Colonic mucosa (tissue), 4 donors: ENCODE measurements at regions not wholly inside any gene's neighbourhood (a gene's known extent, or its start where the extent isn't known, plus 50 kb on each side); places are given as distances from the start of the nearest gene placed in this dataset.
"Not testable (repeated sequence)": the region's sequence is repeated elsewhere in the genome, so short reads cannot be mapped to it uniquely, and the experiment has no call there.

Experiments
- DNase-seq: peaks from one replicate; pipeline ENCODE4 v3.0.0-alpha.2; 2020
- H3K27ac ChIP-seq: fragments of 200-600 bp; one replicate; pipeline ENCODE4 v1.8.0; 2021
- H3K27me3 ChIP-seq: fragments of 200-600 bp; one replicate; pipeline ENCODE4 v1.8.0; 2021
- H3K36me3 ChIP-seq: fragments of 200-600 bp; one replicate; pipeline ENCODE4 v1.8.0; 2021
- H3K4me1 ChIP-seq: fragments of 200-600 bp; one replicate; pipeline ENCODE4 v1.8.0; 2021; ENCODE audit warnings: mild to moderate bottlenecking
- H3K4me3 ChIP-seq: fragments of 200-600 bp; one replicate; pipeline ENCODE4 v1.8.0; 2021
- H3K9ac ChIP-seq, 2 donors: one replicate each; pipeline ENCODE4 v1.7.0; 2013; ENCODE audit warnings: control low read depth in 2 of 2, low read depth in 2 of 2, low read length in 2 of 2
- H3K9me3 ChIP-seq: fragments of 200-600 bp; one replicate; pipeline ENCODE4 v1.8.0; 2021
- CTCF ChIP-seq: fragments of 200-600 bp; IDR thresholded peaks from one replicate; pipeline ENCODE4 v1.8.0; 2022; ENCODE audit warnings: antibody characterized with exemption, mild to moderate bottlenecking
- intact Hi-C: fragments of 100-400 bp; cut with DNase I; formaldehyde crosslinking; loops from one replicate; pipeline ENCODE4 v1.14.1; 2022
- donor health status: healthy.
- donor health status: DM: no; HTN: no; CAD: no.
- donor health status: DM: no; HTN: no; CAD: no.

GRCh38 chr4:28010577-28011240, 1150.1 kb downstream of the STIM2 start:
- no peak overlapping the region for H3K27ac ChIP-seq
- no peak for TF ChIP-seq CTCF
- H3K4me1 ChIP-seq, result no peaks in the 10 kb centered on the region
- no peak overlapping the region for H3K9ac ChIP-seq
- no peaks in the 10 kb centered on the region for H3K9me3 ChIP-seq
- no peaks in the 10 kb centered on the region for H3K36me3 ChIP-seq
- DNase-seq, result no peak
- H3K4me3 ChIP-seq, result no peak overlapping the region
- intact Hi-C loops, result no loop called here
- H3K27me3 ChIP-seq, result no peaks in the 10 kb centered on the region

GRCh38 chr4:28014469-28014868, 1153.8 kb downstream of the STIM2 start:
- H3K36me3 ChIP-seq, result no peaks in the 10 kb centered on the region
- intact Hi-C loops, result no loop called here
- no peaks in the 10 kb centered on the region for H3K27me3 ChIP-seq
- no peak overlapping the region for H3K4me3 ChIP-seq
- H3K9ac ChIP-seq, result no peak overlapping the region
- no peak overlapping the region for H3K27ac ChIP-seq
- no peaks in the 10 kb centered on the region for H3K9me3 ChIP-seq
- no peak for DNase-seq
- no peaks in the 10 kb centered on the region for H3K4me1 ChIP-seq
- TF ChIP-seq CTCF, result no peak

- Histone ChIP-seq H3K27me3 (no peaks in the 10 kb centered on the region), H3K4me1 (no peaks in the 10 kb centered on the region), H3K9me3 (no peaks in the 10 kb centered on the region), H3K36me3 (no peaks in the 10 kb centered on the region), H3K27ac (no peak overlapping the region), H3K9ac (no peak overlapping the region), H3K4me3 (no peak overlapping the region)
- intact Hi-C loops, result no loop called here
- TF ChIP-seq CTCF, result no peak
- no peak for DNase-seq
These were observed 1155.4 kb downstream of the STIM2 start for GRCh38 chr4:28015996-28016395.

GRCh38 chr4:28038253-28038652, 1177.6 kb downstream of the STIM2 start:
- DNase-seq, H3K4me3 ChIP-seq, H3K4me1 ChIP-seq, H3K9me3 ChIP-seq, H3K27ac ChIP-seq, H3K9ac ChIP-seq, H3K27me3 ChIP-seq, H3K36me3 ChIP-seq, intact Hi-C loops: not testable (repeated sequence)

GRCh38 chr4:28062562-28062961, 1201.9 kb downstream of the STIM2 start:
- H3K27ac ChIP-seq, result no peak overlapping the region
- no peaks in the 10 kb centered on the region for H3K27me3 ChIP-seq
- H3K9me3 ChIP-seq, result no peaks in the 10 kb centered on the region
- intact Hi-C loops, result no loop called here
- no peak for TF ChIP-seq CTCF
- no peak overlapping the region for H3K9ac ChIP-seq
- H3K4me3 ChIP-seq, result no peak overlapping the region
- no peak for DNase-seq
- no peaks in the 10 kb centered on the region for H3K4me1 ChIP-seq
- H3K36me3 ChIP-seq, result no peaks in the 10 kb centered on the region

- TF ChIP-seq CTCF, result no peak
- H3K36me3 ChIP-seq, result no peaks in the 10 kb centered on the region
These were observed 1213.4 kb downstream of the STIM2 start for GRCh38 chr4:28073860-28074555.

More at GRCh38 chr4:28073860-28074555, 1213.4 kb downstream of the STIM2 start:
- DNase-seq, result no peak
- Histone ChIP-seq H3K9me3 (no peaks in the 10 kb centered on the region), H3K27ac (no peak overlapping the region), H3K9ac (no peak overlapping the region), H3K4me1 (no peaks in the 10 kb centered on the region), H3K4me3 (no peak overlapping the region), H3K27me3 (no peaks in the 10 kb centered on the region)
- intact Hi-C loops, result no loop called here
